ENCODE measurements at regions not wholly inside any gene's neighbourhood (a gene's known extent, or its start where the extent isn't known, plus 50 kb on each side); places are given as distances from the start of the nearest gene placed in this dataset.
A peak's percentile ranks its signal among the peaks of the same experiment; 100 is the strongest.

DNA sequence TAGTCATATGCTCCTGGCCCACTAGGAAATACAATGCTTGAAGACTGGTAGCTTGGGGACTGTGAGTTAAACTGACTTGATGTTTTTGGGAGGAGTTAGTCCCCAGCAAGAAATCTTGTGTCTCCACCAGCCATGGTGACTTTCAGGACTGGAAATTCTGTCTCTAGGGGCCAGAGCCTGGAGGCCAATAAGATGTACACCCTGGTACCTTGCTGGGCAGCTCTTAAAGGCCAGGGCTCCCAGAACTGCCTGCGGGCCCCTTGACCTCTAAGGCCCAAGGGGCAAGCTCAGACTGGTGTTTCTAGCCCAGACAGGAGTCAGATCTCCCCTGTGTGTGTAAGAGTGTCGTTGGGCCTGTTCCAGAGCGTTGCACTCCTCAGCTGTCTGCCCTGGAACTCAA, 128.7 kb upstream of the C11orf58 start:
- H2AFZ ChIP-seq (ENCODE audit: low read length), result no peak overlapping the region
- no peaks in the 10 kb centered on the region for H3K9me3 ChIP-seq (ENCODE audit: low read length)
- no peak overlapping the region for H3K9ac ChIP-seq (ENCODE audit: insufficient read depth, low read depth, low read length)
- H3K4me3 ChIP-seq (replicated peaks in 1 of 3; ENCODE audit: insufficient read depth in 1 of 3, low read depth in 2 of 3, low read length in 3 of 3), result no peak overlapping the region
- no peak overlapping the region for H3K27ac ChIP-seq (ENCODE audit: extremely low read length, insufficient read depth, low read length)
- no peak for FAIRE-seq
- no peak overlapping the region for H3K4me2 ChIP-seq (ENCODE audit: low read depth, low read length)
- H3K27me3 ChIP-seq (ENCODE audit: control insufficient read depth in 1 of 2, insufficient read depth in 2 of 2, low read length in 2 of 2), result peaks cover 13 to 86% of the 10 kb centered on the region in 2 experiments; a peak in 4 of 5 replicates
- intact Hi-C loops (cut with micrococcal nuclease; ENCODE audit: unreplicated experiment) (loop anchor here (5.0 to 10.0 kb wide), 4 partner anchors 205 to 1285 kb away; partner anchors contain the start of gene SOX6), in situ Hi-C loops (cut with HindIII; ENCODE audit: extremely low pct_ligation_motif_present, low pct_unique_long_range_greater_than_20kb) (loop anchor here (5.0 to 10.0 kb wide), 4 partner anchors 425 to 785 kb away; no protein-coding TSS in a partner anchor)
- no peaks in the 10 kb centered on the region for H3K36me3 ChIP-seq (replicated peaks in 1 of 2; ENCODE audit: control insufficient read depth in 1 of 2, insufficient read depth in 2 of 2, low read length in 2 of 2)
- DNase-seq (ENCODE audit: low spot score), result no peak
- ATAC-seq, result no peak
- no peaks in the 10 kb centered on the region for H4K20me1 ChIP-seq (ENCODE audit: insufficient read depth, low read length)
- POLR2A ChIA-PET, result no interaction called here
- CTCF ChIA-PET (ENCODE audit: low intra/inter-chr PET ratio, low total read pairs), result no interaction called here
- TF ChIP-seq, protein P1, sequence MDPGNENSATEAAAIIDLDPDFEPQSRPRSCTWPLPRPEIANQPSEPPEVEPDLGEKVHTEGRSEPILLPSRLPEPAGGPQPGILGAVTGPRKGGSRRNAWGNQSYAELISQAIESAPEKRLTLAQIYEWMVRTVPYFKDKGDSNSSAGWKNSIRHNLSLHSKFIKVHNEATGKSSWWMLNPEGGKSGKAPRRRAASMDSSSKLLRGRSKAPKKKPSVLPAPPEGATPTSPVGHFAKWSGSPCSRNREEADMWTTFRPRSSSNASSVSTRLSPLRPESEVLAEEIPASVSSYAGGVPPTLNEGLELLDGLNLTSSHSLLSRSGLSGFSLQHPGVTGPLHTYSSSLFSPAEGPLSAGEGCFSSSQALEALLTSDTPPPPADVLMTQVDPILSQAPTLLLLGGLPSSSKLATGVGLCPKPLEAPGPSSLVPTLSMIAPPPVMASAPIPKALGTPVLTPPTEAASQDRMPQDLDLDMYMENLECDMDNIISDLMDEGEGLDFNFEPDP (CRISPR knock-in tag; conservative IDR thresholded peaks at IDR 0.05), result no peak
- TF ChIP-seq ZNF337 (CRISPR knock-in tag; IDR thresholded peaks at IDR 0.05; ENCODE audit: borderline replicate concordance, low read depth) (no peak), MYNN (CRISPR knock-in tag; IDR thresholded peaks at IDR 0.05; ENCODE audit: low read depth) (no peak)
- peaks cover 42% of the 10 kb centered on the region for H3K4me1 ChIP-seq (ENCODE audit: insufficient read depth, low read length)
- H3K79me2 ChIP-seq (ENCODE audit: insufficient read depth, low read length), result no peaks in the 10 kb centered on the region
- BruUV-seq (replicated peaks), result no TSS peak
- 20% methylated on average over 1 of the region's 3 CpGs for WGBS (ENCODE audit: low lambda C conversion rate)

DNA sequence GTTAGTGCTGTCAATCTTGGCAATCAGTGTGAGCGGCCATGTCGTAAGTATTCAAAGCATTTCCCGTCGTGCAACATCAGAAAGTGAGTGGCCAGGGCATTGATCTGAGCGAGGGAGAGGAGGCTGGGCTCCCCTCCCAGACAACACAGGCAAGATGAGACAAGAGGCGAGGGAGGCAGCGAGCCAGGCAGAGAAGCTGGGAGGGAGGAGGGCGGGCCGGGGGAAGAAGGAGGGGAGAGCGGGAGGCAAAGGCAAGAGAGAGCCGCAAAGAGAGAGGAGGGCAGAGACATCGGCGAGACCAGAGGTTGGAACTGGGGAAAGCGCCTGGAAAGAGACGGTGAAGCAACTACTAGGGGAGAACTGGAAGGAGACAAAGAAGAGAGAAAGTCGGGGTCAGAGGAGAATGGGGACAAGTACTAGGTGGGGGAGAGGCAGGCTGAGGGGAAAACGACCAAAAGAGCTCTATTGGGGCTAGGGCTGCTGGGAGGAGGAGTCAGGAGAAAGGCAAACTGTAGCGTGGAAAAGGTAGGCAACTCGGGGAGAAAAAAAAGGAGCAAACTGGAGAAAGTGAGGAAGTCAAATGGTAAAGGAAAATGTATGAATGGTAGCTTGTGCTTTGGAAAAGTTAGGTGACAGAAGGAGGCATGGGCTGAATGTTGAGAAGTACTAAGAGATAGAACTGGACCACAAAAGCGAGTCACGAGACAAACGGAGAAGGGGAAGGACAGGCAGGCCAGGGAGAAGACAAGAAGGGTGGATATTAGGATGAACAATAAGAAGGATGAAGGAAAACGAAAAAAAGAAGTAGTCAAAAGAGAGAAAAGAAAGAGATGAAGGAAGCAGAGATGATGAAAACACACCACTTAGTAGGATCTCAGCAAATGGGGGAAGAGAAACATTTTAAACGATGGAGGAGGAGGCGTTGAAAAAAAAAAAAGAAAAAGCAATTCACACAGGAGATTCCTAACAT, 130.5 kb upstream of the C11orf58 start:
- no peak for DNase-seq (ENCODE audit: low spot score)
- Histone ChIP-seq H3K4me1 (ENCODE audit: insufficient read depth, low read length) (peaks cover 51% of the 10 kb centered on the region), H3K27ac (ENCODE audit: extremely low read length, insufficient read depth, low read length) (no peak overlapping the region), H3K9me3 (ENCODE audit: low read length) (no peaks in the 10 kb centered on the region), H3K36me3 (replicated peaks in 1 of 2; ENCODE audit: control insufficient read depth in 1 of 2, insufficient read depth in 2 of 2, low read length in 2 of 2) (no peaks in the 10 kb centered on the region), H2AFZ (ENCODE audit: low read length) (no peak overlapping the region), H3K4me3 (replicated peaks in 1 of 3; ENCODE audit: insufficient read depth in 1 of 3, low read depth in 2 of 3, low read length in 3 of 3) (peak overlapping the region in 2 of 3 experiments; percentile 59 to 64; a peak in 4 of 6 replicates), H4K20me1 (ENCODE audit: insufficient read depth, low read length) (no peaks in the 10 kb centered on the region), H3K9ac (ENCODE audit: insufficient read depth, low read depth, low read length) (no peak overlapping the region), H3K4me2 (ENCODE audit: low read depth, low read length) (peak overlapping the region; percentile 74), H3K27me3 (ENCODE audit: control insufficient read depth in 1 of 2, insufficient read depth in 2 of 2, low read length in 2 of 2) (peaks cover 10 to 91% of the 10 kb centered on the region in 2 experiments), H3K79me2 (ENCODE audit: insufficient read depth, low read length) (no peaks in the 10 kb centered on the region)
- no peak for FAIRE-seq
- intact Hi-C loops (cut with micrococcal nuclease; ENCODE audit: unreplicated experiment), result loop anchor here (2.0 to 10.0 kb wide), 4 partner anchors 203 to 563 kb away; partner anchors contain the start of gene SOX6
- no TSS peak for BruUV-seq (replicated peaks)
- in situ Hi-C loops (cut with HindIII; ENCODE audit: extremely low pct_ligation_motif_present, low pct_unique_long_range_greater_than_20kb), result loop anchor here (5.0 to 10.0 kb wide), 2 partner anchors 423 to 706 kb away; no protein-coding TSS in a partner anchor
- no peak for ATAC-seq
- POLR2A ChIA-PET, result no interaction called here
- CTCF ChIA-PET (ENCODE audit: low intra/inter-chr PET ratio, low total read pairs), result no interaction called here
- 18% methylated on average over 25 of the region's 25 CpGs for WGBS (ENCODE audit: low lambda C conversion rate)
- TF ChIP-seq MED8 (CRISPR knock-in tag; IDR thresholded peaks at IDR 0.05; ENCODE audit: insufficient replicate concordance) (no peak), BHLHE40 (IDR thresholded peaks at IDR 0.05; ENCODE audit: low read length) (no peak), ZNF263 (CRISPR knock-in tag; IDR thresholded peaks at IDR 0.05) (peak; percentile 20; the same call in 1 of the 2 replicates), PHF5A (CRISPR knock-in tag; IDR thresholded peaks at IDR 0.05; ENCODE audit: low read depth, unreplicated experiment) (no peak), ZNF776 (CRISPR knock-in tag; IDR thresholded peaks at IDR 0.05) (no peak), EEA1 (CRISPR knock-in tag; IDR thresholded peaks at IDR 0.05; ENCODE audit: borderline replicate concordance) (no peak), PHF8 (CRISPR knock-in tag; IDR thresholded peaks at IDR 0.05) (no peak), EZH2 (conservative IDR thresholded peaks at IDR 0.05; ENCODE audit: low read depth, low read length) (peak; percentile 15; the same call in 1 of the 2 replicates)
- TF ChIP-seq, protein P2, sequence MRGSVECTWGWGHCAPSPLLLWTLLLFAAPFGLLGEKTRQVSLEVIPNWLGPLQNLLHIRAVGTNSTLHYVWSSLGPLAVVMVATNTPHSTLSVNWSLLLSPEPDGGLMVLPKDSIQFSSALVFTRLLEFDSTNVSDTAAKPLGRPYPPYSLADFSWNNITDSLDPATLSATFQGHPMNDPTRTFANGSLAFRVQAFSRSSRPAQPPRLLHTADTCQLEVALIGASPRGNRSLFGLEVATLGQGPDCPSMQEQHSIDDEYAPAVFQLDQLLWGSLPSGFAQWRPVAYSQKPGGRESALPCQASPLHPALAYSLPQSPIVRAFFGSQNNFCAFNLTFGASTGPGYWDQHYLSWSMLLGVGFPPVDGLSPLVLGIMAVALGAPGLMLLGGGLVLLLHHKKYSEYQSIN (CRISPR knock-in tag; IDR thresholded peaks at IDR 0.05; ENCODE audit: borderline replicate concordance), result no peak
- TF ChIP-seq, protein P3, sequence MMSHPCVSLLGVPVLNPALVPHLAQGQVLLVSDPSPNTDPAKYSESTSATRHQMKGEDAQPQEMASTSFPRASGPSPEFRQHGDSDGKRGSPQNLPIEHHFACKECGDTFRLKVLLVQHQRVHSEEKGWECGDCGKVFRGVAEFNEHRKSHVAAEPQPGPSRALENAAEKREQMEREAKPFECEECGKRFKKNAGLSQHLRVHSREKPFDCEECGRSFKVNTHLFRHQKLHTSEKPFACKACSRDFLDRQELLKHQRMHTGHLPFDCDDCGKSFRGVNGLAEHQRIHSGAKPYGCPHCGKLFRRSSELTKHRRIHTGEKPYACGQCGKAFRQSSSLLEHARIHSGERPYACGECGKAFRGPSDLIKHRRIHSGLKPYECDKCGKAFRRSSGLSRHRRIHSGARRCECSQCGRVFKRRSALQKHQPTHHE (CRISPR knock-in tag; IDR thresholded peaks at IDR 0.05; ENCODE audit: borderline replicate concordance), result no peak
